ENCODE measurements at regions not wholly inside any gene's neighbourhood (a gene's known extent, or its start where the extent isn't known, plus 50 kb on each side); places are given as distances from the start of the nearest gene placed in this dataset.
"Not testable (repeated sequence)": the region's sequence is repeated elsewhere in the genome, so short reads cannot be mapped to it uniquely, and the experiment has no call there.

DNA sequence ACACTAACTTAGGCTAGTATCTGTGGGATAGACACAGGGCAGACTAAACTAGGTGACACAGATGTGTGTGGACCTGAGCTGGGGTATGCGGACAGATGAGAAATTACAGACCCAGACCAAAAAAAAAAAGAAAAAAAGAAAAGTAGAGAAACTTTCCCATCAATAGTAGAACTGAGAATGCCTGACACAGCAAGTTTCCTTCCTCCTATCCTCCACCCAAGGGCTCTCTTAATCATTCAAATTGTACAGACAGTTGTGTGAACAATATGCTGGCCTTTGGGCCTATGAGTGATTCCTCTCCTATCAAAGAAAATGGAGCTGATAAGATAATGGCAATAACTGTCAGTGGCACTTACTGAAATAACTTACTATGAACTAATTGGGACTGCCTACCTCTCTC is 226.7 kb upstream of the PRDM1 start:
- Histone ChIP-seq H3K36me3 (replicated peaks in 1 of 2; ENCODE audit: insufficient read depth in 1 of 2, low read depth in 2 of 2) (no peaks in the 10 kb centered on the region), H3K9me3 (no peaks in the 10 kb centered on the region), H3K4me3 (no peak overlapping the region), H3K4me1 (no peaks in the 10 kb centered on the region), H3K27me3 (no peaks in the 10 kb centered on the region), H3K27ac (no peak overlapping the region)
- 86 to 95% methylated on average over 1 of the region's 1 CpG for WGBS, 2 donors
- ATAC-seq: no peak
- TF ChIP-seq POLR2A (IDR thresholded peaks at IDR 0.05): no peak
- DNase-seq: no peak
- intact Hi-C loops (cut with DNase I): no loop called here

DNA sequence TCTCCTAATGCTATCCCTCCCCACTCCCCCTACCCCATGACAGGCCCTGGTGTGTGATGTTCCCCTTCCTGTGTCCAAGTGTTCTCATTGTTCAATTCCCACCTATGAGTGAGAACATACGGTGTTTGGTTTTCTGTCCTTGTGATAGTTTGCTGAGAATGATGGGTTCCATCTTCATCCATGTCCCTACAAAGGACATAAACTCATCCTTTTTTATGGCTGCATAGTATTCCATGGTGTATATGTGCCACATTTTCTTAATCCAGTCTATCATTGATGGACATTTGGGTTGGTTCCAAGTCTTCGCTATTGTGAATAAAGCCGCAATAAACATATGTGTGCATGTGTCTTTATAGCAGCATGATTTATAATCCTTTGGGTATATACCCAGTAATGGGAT is 227.5 kb upstream of the PRDM1 start:
- H3K27me3 ChIP-seq; intact Hi-C loops (cut with DNase I); H3K4me3 ChIP-seq; H3K36me3 ChIP-seq (replicated peaks in 1 of 2; ENCODE audit: insufficient read depth in 1 of 2, low read depth in 2 of 2); H3K4me1 ChIP-seq; H3K27ac ChIP-seq; H3K9me3 ChIP-seq; DNase-seq; ATAC-seq: not testable (repeated sequence)
- whole genome bisulfite sequencing, 2 donors: 91 to 96% methylated on average over 3 of the region's 3 CpGs

DNA sequence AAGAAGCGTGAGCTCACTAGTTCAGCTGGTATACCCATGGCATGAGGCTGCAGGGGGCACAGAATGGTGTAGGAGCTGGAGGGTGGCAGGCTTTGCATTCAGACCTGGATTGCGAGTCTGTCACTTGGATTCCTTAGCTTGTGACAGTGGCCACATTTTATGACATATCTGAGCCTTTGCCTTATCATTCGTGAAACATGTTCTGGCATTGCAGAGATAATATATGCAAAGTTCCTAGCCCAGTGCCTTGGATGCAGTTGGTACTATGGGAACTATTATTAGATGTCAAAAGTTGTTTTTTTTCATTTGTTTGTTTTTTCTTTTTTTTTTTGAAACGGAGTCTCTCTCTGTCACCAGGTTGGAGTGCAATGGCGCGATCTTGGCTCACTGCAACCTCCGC is 230.7 kb upstream of the PRDM1 start:
- DNase-seq (no peak), ATAC-seq (no peak)
- Histone ChIP-seq H3K36me3 (replicated peaks in 1 of 2; ENCODE audit: insufficient read depth in 1 of 2, low read depth in 2 of 2) (no peaks in the 10 kb centered on the region), H3K27me3 (no peaks in the 10 kb centered on the region), H3K27ac (no peak overlapping the region), H3K4me1 (no peaks in the 10 kb centered on the region), H3K9me3 (no peaks in the 10 kb centered on the region), H3K4me3 (no peak overlapping the region)
- TF ChIP-seq, protein P1, sequence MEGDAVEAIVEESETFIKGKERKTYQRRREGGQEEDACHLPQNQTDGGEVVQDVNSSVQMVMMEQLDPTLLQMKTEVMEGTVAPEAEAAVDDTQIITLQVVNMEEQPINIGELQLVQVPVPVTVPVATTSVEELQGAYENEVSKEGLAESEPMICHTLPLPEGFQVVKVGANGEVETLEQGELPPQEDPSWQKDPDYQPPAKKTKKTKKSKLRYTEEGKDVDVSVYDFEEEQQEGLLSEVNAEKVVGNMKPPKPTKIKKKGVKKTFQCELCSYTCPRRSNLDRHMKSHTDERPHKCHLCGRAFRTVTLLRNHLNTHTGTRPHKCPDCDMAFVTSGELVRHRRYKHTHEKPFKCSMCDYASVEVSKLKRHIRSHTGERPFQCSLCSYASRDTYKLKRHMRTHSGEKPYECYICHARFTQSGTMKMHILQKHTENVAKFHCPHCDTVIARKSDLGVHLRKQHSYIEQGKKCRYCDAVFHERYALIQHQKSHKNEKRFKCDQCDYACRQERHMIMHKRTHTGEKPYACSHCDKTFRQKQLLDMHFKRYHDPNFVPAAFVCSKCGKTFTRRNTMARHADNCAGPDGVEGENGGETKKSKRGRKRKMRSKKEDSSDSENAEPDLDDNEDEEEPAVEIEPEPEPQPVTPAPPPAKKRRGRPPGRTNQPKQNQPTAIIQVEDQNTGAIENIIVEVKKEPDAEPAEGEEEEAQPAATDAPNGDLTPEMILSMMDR (IDR thresholded peaks at IDR 0.05): no peak
- TF ChIP-seq POLR2A (IDR thresholded peaks at IDR 0.05): no peak
- whole genome bisulfite sequencing, 2 donors: 89 to 93% methylated on average over 7 of the region's 7 CpGs
- intact Hi-C loops (cut with DNase I): no loop called here

DNA sequence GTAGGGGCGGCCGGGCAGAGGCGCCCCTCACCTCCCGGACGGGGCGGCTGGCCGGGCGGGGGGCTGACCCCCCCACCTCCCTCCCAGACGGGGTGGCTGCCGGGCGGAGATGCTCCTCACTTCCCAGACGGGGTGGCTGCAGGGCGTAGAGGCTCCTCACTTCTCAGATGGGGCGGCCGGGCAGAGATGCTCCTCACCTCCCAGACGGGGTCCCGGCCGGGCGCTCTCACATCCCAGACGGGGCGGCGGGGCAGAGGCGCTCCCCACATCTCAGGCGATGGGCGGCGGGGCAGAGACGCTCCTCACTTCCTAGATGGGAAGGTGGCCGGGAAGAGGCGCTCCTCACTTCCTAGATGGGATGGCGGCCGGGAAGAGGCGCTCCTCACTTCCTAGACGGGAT is 232.2 kb upstream of the PRDM1 start:
- H3K27me3 ChIP-seq; H3K9me3 ChIP-seq; H3K36me3 ChIP-seq (replicated peaks in 1 of 2; ENCODE audit: insufficient read depth in 1 of 2, low read depth in 2 of 2); H3K27ac ChIP-seq; ATAC-seq; H3K4me3 ChIP-seq; intact Hi-C loops (cut with DNase I); H3K4me1 ChIP-seq; DNase-seq: not testable (repeated sequence)
- WGBS, 2 donors: 95 to 99% methylated on average over 16 to 20 of the region's 33 CpGs

DNA sequence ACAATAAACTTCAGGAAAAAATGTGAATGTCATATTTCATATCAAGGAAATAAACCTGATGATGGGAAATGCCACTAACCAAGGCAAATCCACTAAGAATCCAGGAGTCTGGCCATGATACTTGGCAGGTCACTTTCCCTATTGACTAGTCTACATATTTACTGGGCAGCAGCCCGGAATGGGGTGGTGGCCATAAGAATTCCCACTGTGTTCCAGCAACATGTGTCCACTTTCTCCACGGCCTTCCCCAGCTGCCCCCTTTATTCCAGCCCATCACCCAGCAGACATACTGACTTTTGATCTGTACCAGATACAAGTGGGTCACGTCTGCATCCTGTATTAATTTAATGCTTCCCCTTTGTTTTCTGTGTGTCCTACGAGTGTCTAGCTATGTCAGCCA is 234.5 kb upstream of the PRDM1 start:
- no peak for TF ChIP-seq POLR2A (IDR thresholded peaks at IDR 0.05)
- TF ChIP-seq, protein P1 (IDR thresholded peaks at IDR 0.05): no peak
- no peaks in the 10 kb centered on the region for H3K9me3 ChIP-seq
- WGBS, 2 donors: 66 to 74% methylated on average over 4 of the region's 4 CpGs

DNA sequence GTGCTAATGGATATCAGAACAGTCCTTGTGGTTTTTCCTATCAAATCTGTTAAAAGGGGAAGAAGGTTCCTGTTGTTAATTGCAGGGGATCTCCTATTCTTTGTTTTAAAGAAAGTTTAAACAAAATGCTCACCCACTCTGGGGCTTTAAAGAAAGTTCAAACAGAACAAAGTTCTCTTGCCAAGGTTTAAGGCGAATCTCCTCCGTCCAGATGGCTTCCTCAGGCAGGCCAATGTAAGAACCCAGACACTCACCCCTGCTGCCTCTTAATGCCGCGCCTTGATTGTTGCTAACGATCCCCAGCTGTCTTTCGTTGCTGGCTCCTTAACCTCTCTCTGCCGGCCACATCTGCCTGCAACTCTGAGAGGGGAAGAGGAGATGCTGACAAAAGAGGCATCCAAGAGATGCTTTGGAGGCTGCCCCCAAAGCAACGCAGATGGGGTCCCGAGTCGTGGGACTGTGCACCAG is 235.0 kb upstream of the PRDM1 start:
- Histone ChIP-seq H3K4me3 (no peak overlapping the region), H3K36me3 (replicated peaks in 1 of 2; ENCODE audit: insufficient read depth in 1 of 2, low read depth in 2 of 2) (no peaks in the 10 kb centered on the region), H3K27ac (no peak overlapping the region), H3K27me3 (no peaks in the 10 kb centered on the region), H3K9me3 (no peaks in the 10 kb centered on the region), H3K4me1 (no peaks in the 10 kb centered on the region)
- 43 to 51% methylated on average over 10 of the region's 10 CpGs for WGBS, 2 donors
- intact Hi-C loops (cut with DNase I): no loop called here
- ATAC-seq (no peak), DNase-seq (no peak)
- TF ChIP-seq, protein P1 (IDR thresholded peaks at IDR 0.05): no peak
- no peak for TF ChIP-seq POLR2A (IDR thresholded peaks at IDR 0.05)

More for the DNA sequence above, 234.5 kb upstream of the PRDM1 start:
- intact Hi-C loops (cut with DNase I): no loop called here
- Histone ChIP-seq H3K4me1 (no peaks in the 10 kb centered on the region), H3K36me3 (replicated peaks in 1 of 2; ENCODE audit: insufficient read depth in 1 of 2, low read depth in 2 of 2) (no peaks in the 10 kb centered on the region), H3K27me3 (no peaks in the 10 kb centered on the region), H3K4me3 (no peak overlapping the region), H3K27ac (no peak overlapping the region)
- no peak for DNase-seq
- no peak for ATAC-seq

All from body of pancreas (tissue), 4 donors.